ENCODE measurements at regions not wholly inside any gene's neighbourhood (a gene's known extent, or its start where the extent isn't known, plus 50 kb on each side); places are given as distances from the start of the nearest gene placed in this dataset.

GRCh38 chr7:118040562-118040961 is 143.4 kb upstream of the LSM8 start:
- Histone ChIP-seq H3K27me3 (ENCODE audit: insufficient read depth, low read length) (no peaks in the 10 kb centered on the region), H3K4me3 (ENCODE audit: insufficient read depth, low read depth, low read length) (no peak overlapping the region), H4K20me1 (ENCODE audit: insufficient read depth, low read length) (no peaks in the 10 kb centered on the region), H3K4me2 (ENCODE audit: low read length) (no peak overlapping the region), H3K4me1 (ENCODE audit: insufficient read depth, low read length) (no peaks in the 10 kb centered on the region), H3K9me3 (ENCODE audit: insufficient read depth, low read depth, low read length) (no peaks in the 10 kb centered on the region), H2AFZ (ENCODE audit: low read depth, low read length) (no peak overlapping the region), H3K79me2 (ENCODE audit: insufficient read depth, low read length) (no peaks in the 10 kb centered on the region), H3K9ac (ENCODE audit: low read length) (no peak overlapping the region), H3K36me3 (ENCODE audit: insufficient read depth, low read length) (no peaks in the 10 kb centered on the region), H3K27ac (ENCODE audit: low read depth, low read length) (no peak overlapping the region)
- Mint-ChIP-seq H3K4me3 (ENCODE audit: unreplicated experiment) (no peak overlapping the region), H3K9me3 (ENCODE audit: unreplicated experiment) (no peaks in the 10 kb centered on the region), H3K27ac (ENCODE audit: unreplicated experiment) (no peak overlapping the region), H3K27me3 (ENCODE audit: low read depth, unreplicated experiment) (peaks cover 4% of the 10 kb centered on the region), H3K36me3 (ENCODE audit: low read depth, unreplicated experiment) (no peaks in the 10 kb centered on the region), H3K4me1 (ENCODE audit: low read depth, unreplicated experiment) (peaks cover 4% of the 10 kb centered on the region)
- FAIRE-seq (no peak), DNase-seq (ENCODE audit: low read depth) (no peak)
- TF ChIP-seq EZH2 (IDR thresholded peaks at IDR 0.05; ENCODE audit: insufficient read depth, low read length) (no peak), CTCF (IDR thresholded peaks at IDR 0.05; ENCODE audit: insufficient read depth, low read depth, low read length) (no peak)

- no peaks in the 10 kb centered on the region for H3K36me3 ChIP-seq (ENCODE audit: insufficient read depth, low read length)
- H3K27ac Mint-ChIP-seq (ENCODE audit: unreplicated experiment): no peak overlapping the region
- TF ChIP-seq EZH2 (IDR thresholded peaks at IDR 0.05; ENCODE audit: insufficient read depth, low read length): no peak
- no peak for TF ChIP-seq CTCF (IDR thresholded peaks at IDR 0.05; ENCODE audit: insufficient read depth, low read depth, low read length)
- H3K9me3 ChIP-seq (ENCODE audit: insufficient read depth, low read depth, low read length): no peaks in the 10 kb centered on the region
- H3K79me2 ChIP-seq (ENCODE audit: insufficient read depth, low read length): no peaks in the 10 kb centered on the region
- no peak for DNase-seq (ENCODE audit: low read depth)
- H3K36me3 Mint-ChIP-seq (ENCODE audit: low read depth, unreplicated experiment): no peaks in the 10 kb centered on the region
- FAIRE-seq: no peak
- no peaks in the 10 kb centered on the region for H4K20me1 ChIP-seq (ENCODE audit: insufficient read depth, low read length)
- H3K4me2 ChIP-seq (ENCODE audit: low read length): no peak overlapping the region
- H3K9me3 Mint-ChIP-seq (ENCODE audit: unreplicated experiment): no peaks in the 10 kb centered on the region
- no peak overlapping the region for H3K4me3 Mint-ChIP-seq (ENCODE audit: unreplicated experiment)
- no peak overlapping the region for H3K4me3 ChIP-seq (ENCODE audit: insufficient read depth, low read depth, low read length)
- no peak overlapping the region for H2AFZ ChIP-seq (ENCODE audit: low read depth, low read length)
- no peak overlapping the region for H3K9ac ChIP-seq (ENCODE audit: low read length)
- H3K27me3 ChIP-seq (ENCODE audit: insufficient read depth, low read length): no peaks in the 10 kb centered on the region
- H3K27ac ChIP-seq (ENCODE audit: low read depth, low read length): no peak overlapping the region
- H3K27me3 Mint-ChIP-seq (ENCODE audit: low read depth, unreplicated experiment): no peaks in the 10 kb centered on the region
- H3K4me1 Mint-ChIP-seq (ENCODE audit: low read depth, unreplicated experiment): peaks cover 4% of the 10 kb centered on the region
- no peaks in the 10 kb centered on the region for H3K4me1 ChIP-seq (ENCODE audit: insufficient read depth, low read length)
Measured at GRCh38 chr7:118041251-118041878, 142.6 kb upstream of the LSM8 start.

GRCh38 chr7:118045629-118046028 is 138.3 kb upstream of the LSM8 start:
- H3K27ac Mint-ChIP-seq (ENCODE audit: unreplicated experiment): no peak overlapping the region
- FAIRE-seq (no peak), DNase-seq (ENCODE audit: low read depth) (no peak)
- no peak overlapping the region for H3K9ac ChIP-seq (ENCODE audit: low read length)
- no peaks in the 10 kb centered on the region for H3K27me3 ChIP-seq (ENCODE audit: insufficient read depth, low read length)
- no peaks in the 10 kb centered on the region for H3K36me3 ChIP-seq (ENCODE audit: insufficient read depth, low read length)
- H3K27ac ChIP-seq (ENCODE audit: low read depth, low read length): no peak overlapping the region
- no peaks in the 10 kb centered on the region for H3K27me3 Mint-ChIP-seq (ENCODE audit: low read depth, unreplicated experiment)
- no peaks in the 10 kb centered on the region for H3K36me3 Mint-ChIP-seq (ENCODE audit: low read depth, unreplicated experiment)
- no peak overlapping the region for H3K4me3 ChIP-seq (ENCODE audit: insufficient read depth, low read depth, low read length)
- no peak overlapping the region for H2AFZ ChIP-seq (ENCODE audit: low read depth, low read length)
- TF ChIP-seq EZH2 (IDR thresholded peaks at IDR 0.05; ENCODE audit: insufficient read depth, low read length) (no peak), CTCF (IDR thresholded peaks at IDR 0.05; ENCODE audit: insufficient read depth, low read depth, low read length) (no peak)
- no peaks in the 10 kb centered on the region for H3K4me1 ChIP-seq (ENCODE audit: insufficient read depth, low read length)
- peaks cover 4% of the 10 kb centered on the region for H3K4me1 Mint-ChIP-seq (ENCODE audit: low read depth, unreplicated experiment)
- no peaks in the 10 kb centered on the region for H4K20me1 ChIP-seq (ENCODE audit: insufficient read depth, low read length)
- no peak overlapping the region for H3K4me3 Mint-ChIP-seq (ENCODE audit: unreplicated experiment)
- H3K9me3 ChIP-seq (ENCODE audit: insufficient read depth, low read depth, low read length): no peaks in the 10 kb centered on the region
- H3K9me3 Mint-ChIP-seq (ENCODE audit: unreplicated experiment): no peaks in the 10 kb centered on the region
- no peaks in the 10 kb centered on the region for H3K79me2 ChIP-seq (ENCODE audit: insufficient read depth, low read length)
- no peak overlapping the region for H3K4me2 ChIP-seq (ENCODE audit: low read length)

All from astrocyte (in vitro differentiated cells and primary cell).